NT2/D1 (cell line): ENCODE measurements at regions not wholly inside any gene's neighbourhood (a gene's known extent, or its start where the extent isn't known, plus 50 kb on each side); places are given as distances from the start of the nearest gene placed in this dataset.

Experiments used
- SUZ12 ChIP-seq: IDR thresholded peaks from 2 replicates; pipeline ENCODE4 v1.6.1; 2011; ENCODE audit not compliant: insufficient read length, insufficient read depth; ENCODE audit errors: extremely low read depth
- YY1 ChIP-seq: IDR thresholded peaks from 2 replicates; pipeline ENCODE4 v1.6.1; 2011; ENCODE audit not compliant: insufficient read length, insufficient read depth

GRCh38 chr4:57342411-57342810, 232.2 kb upstream of the IGFBP7 start:
- no peak for TF ChIP-seq SUZ12
- no peak for TF ChIP-seq YY1
